ENCODE measurements at regions not wholly inside any gene's neighbourhood (a gene's known extent, or its start where the extent isn't known, plus 50 kb on each side); places are given as distances from the start of the nearest gene placed in this dataset.
"Not testable (repeated sequence)": the region's sequence is repeated elsewhere in the genome, so short reads cannot be mapped to it uniquely, and the experiment has no call there.

DNA sequence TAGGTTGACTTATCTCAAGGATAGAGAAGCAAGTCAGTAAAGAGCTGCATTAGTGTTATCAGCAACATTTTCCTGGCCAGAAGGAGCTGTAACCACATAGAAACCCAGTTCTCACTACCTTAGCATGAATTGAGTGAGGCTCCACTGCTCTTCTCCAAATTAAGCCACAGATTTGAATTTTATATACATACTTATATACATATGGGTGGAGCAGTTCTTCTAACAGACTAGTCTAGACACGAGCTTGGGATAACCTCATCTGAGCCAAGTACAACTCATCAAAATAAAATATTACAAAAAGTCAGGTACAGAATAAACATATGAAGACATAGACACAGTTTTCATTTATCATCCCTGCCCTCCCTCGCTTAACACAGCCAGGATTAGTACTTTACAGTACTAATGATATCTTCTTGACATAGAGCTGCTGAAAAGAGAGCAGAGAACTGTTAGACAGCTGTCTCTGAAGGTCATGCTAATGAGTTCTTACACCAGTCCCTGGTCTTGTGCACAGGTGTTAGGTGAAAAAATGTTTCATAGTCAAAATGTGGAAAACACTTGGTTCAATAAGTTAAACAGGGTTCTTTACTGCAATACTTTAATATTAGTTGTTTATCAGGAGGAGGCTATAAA is 147.4 kb upstream of the HTR1E start:
- DNase-seq (ENCODE audit: extremely low spot score), result no peak
- CTCF ChIA-PET, result interaction anchor here (0.7 kb wide), 1 partner anchor 9 kb away, joined by 4 read pairs; no protein-coding TSS in a partner anchor
- TF ChIP-seq L3MBTL2 (conservative IDR thresholded peaks at IDR 0.05), result no peak
- POLR2A ChIA-PET, result no interaction called here

- POLR2A ChIA-PET, result no interaction called here
- no peak for TF ChIP-seq TARDBP (IDR thresholded peaks at IDR 0.05)
- TF ChIP-seq LEF1 (IDR thresholded peaks at IDR 0.05; ENCODE audit: borderline replicate concordance), result no peak
- TF ChIP-seq L3MBTL2 (conservative IDR thresholded peaks at IDR 0.05), result no peak
- TF ChIP-seq ARNT (IDR thresholded peaks at IDR 0.05), result no peak
- CTCF ChIA-PET, result no interaction called here
- DNase-seq (ENCODE audit: extremely low spot score), result no peak
These were observed 155.0 kb upstream of the HTR1E start for GRCh38 chr6:86782328-86782727.

DNA sequence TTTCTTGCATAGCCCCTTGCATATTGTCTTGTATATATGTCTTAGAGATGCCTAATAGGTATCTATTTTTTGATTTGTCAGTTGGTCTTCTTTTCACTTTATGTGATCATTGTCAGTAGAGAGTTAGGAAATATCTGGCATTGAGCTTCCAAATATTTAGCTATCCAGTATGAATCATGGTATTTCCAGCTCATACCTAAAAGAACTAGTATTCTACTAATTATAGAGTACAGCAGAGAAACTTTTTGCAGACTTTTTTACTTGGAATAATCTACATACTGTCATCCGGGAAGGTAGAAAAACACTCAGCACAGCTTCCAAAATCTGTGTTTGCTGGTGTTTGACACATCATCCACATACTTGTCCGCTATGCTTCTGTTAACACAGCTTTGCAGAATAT is 156.4 kb upstream of the HTR1E start:
- ChIA-PET POLR2A (no interaction called here), CTCF (interaction anchor here (0.8 kb wide), 1 partner anchor 9 kb away, joined by 4 read pairs; no protein-coding TSS in a partner anchor)
- no peak for TF ChIP-seq HDGF (IDR thresholded peaks at IDR 0.05; ENCODE audit: borderline replicate concordance)
- TF ChIP-seq CTBP1 (IDR thresholded peaks at IDR 0.05; ENCODE audit: borderline replicate concordance), result no peak
- no peak for TF ChIP-seq ELF4 (IDR thresholded peaks at IDR 0.05)
- TF ChIP-seq ZNF384 (IDR thresholded peaks at IDR 0.05), result no peak
- no peak for TF ChIP-seq TARDBP (IDR thresholded peaks at IDR 0.05)
- TF ChIP-seq, protein P1, sequence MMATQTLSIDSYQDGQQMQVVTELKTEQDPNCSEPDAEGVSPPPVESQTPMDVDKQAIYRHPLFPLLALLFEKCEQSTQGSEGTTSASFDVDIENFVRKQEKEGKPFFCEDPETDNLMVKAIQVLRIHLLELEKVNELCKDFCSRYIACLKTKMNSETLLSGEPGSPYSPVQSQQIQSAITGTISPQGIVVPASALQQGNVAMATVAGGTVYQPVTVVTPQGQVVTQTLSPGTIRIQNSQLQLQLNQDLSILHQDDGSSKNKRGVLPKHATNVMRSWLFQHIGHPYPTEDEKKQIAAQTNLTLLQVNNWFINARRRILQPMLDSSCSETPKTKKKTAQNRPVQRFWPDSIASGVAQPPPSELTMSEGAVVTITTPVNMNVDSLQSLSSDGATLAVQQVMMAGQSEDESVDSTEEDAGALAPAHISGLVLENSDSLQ (IDR thresholded peaks at IDR 0.05), result no peak
- TF ChIP-seq SUZ12 (IDR thresholded peaks at IDR 0.05), result no peak
- TF ChIP-seq FOXK2 (IDR thresholded peaks at IDR 0.05), result no peak
- no peak for TF ChIP-seq BHLHE40 (IDR thresholded peaks at IDR 0.05; ENCODE audit: borderline replicate concordance)
- no peak for TF ChIP-seq L3MBTL2 (conservative IDR thresholded peaks at IDR 0.05)
- no peak for TF ChIP-seq FOXA1 (IDR thresholded peaks at IDR 0.05)
- TF ChIP-seq LEF1 (IDR thresholded peaks at IDR 0.05; ENCODE audit: borderline replicate concordance), result no peak
- TF ChIP-seq ARNT (IDR thresholded peaks at IDR 0.05), result no peak
- no peak for TF ChIP-seq FOXM1 (IDR thresholded peaks at IDR 0.05; ENCODE audit: borderline replicate concordance)
- TF ChIP-seq NFRKB (IDR thresholded peaks at IDR 0.05), result no peak
- TF ChIP-seq SP1 (IDR thresholded peaks at IDR 0.05), result no peak
- DNase-seq (ENCODE audit: extremely low spot score), result no peak

- TF ChIP-seq BHLHE40 (IDR thresholded peaks at IDR 0.05; ENCODE audit: borderline replicate concordance), result no peak
- no peak for TF ChIP-seq FOXK2 (IDR thresholded peaks at IDR 0.05)
- TF ChIP-seq SP1 (IDR thresholded peaks at IDR 0.05), result no peak
- TF ChIP-seq, protein P1 (IDR thresholded peaks at IDR 0.05), result no peak
- no peak for TF ChIP-seq FOXM1 (IDR thresholded peaks at IDR 0.05; ENCODE audit: borderline replicate concordance)
- TF ChIP-seq CTBP1 (IDR thresholded peaks at IDR 0.05; ENCODE audit: borderline replicate concordance), result no peak
- no peak for TF ChIP-seq HDGF (IDR thresholded peaks at IDR 0.05; ENCODE audit: borderline replicate concordance)
- no peak for TF ChIP-seq ZNF384 (IDR thresholded peaks at IDR 0.05)
- TF ChIP-seq L3MBTL2 (conservative IDR thresholded peaks at IDR 0.05), result no peak
- no peak for TF ChIP-seq ELF4 (IDR thresholded peaks at IDR 0.05)
- TF ChIP-seq FOXA1 (IDR thresholded peaks at IDR 0.05), result no peak
- no peak for TF ChIP-seq TARDBP (IDR thresholded peaks at IDR 0.05)
- TF ChIP-seq SUZ12 (IDR thresholded peaks at IDR 0.05), result no peak
- TF ChIP-seq LEF1 (IDR thresholded peaks at IDR 0.05; ENCODE audit: borderline replicate concordance), result no peak
- TF ChIP-seq NFRKB (IDR thresholded peaks at IDR 0.05), result no peak
- TF ChIP-seq ARNT (IDR thresholded peaks at IDR 0.05), result no peak
- DNase-seq (ENCODE audit: extremely low spot score), result no peak
- POLR2A ChIA-PET, result no interaction called here
- CTCF ChIA-PET, result no interaction called here
These were observed 161.4 kb upstream of the HTR1E start for GRCh38 chr6:86775893-86776292.

GRCh38 chr6:86765211-86765610 is 172.1 kb upstream of the HTR1E start:
- no peak for TF ChIP-seq TARDBP (IDR thresholded peaks at IDR 0.05)
- TF ChIP-seq, protein P1 (IDR thresholded peaks at IDR 0.05), result no peak
- TF ChIP-seq NFRKB (IDR thresholded peaks at IDR 0.05), result no peak
- no peak for TF ChIP-seq FOXK2 (IDR thresholded peaks at IDR 0.05)
- TF ChIP-seq SP1 (IDR thresholded peaks at IDR 0.05), result no peak
- no peak for TF ChIP-seq SUZ12 (IDR thresholded peaks at IDR 0.05)
- no peak for TF ChIP-seq FOXM1 (IDR thresholded peaks at IDR 0.05; ENCODE audit: borderline replicate concordance)
- no peak for TF ChIP-seq ELF4 (IDR thresholded peaks at IDR 0.05)
- no peak for TF ChIP-seq L3MBTL2 (conservative IDR thresholded peaks at IDR 0.05)
- TF ChIP-seq CTBP1 (IDR thresholded peaks at IDR 0.05; ENCODE audit: borderline replicate concordance), result no peak
- no peak for TF ChIP-seq ZNF384 (IDR thresholded peaks at IDR 0.05)
- no peak for TF ChIP-seq BHLHE40 (IDR thresholded peaks at IDR 0.05; ENCODE audit: borderline replicate concordance)
- TF ChIP-seq ARNT (IDR thresholded peaks at IDR 0.05), result no peak
- no peak for TF ChIP-seq FOXA1 (IDR thresholded peaks at IDR 0.05)
- no peak for DNase-seq (ENCODE audit: extremely low spot score)
- CTCF ChIA-PET, result interaction anchor here (0.7 kb wide), 1 partner anchor 1348 kb away, joined by 3 read pairs; no protein-coding TSS in a partner anchor
- POLR2A ChIA-PET, result no interaction called here

GRCh38 chr6:86759953-86760352 is 177.4 kb upstream of the HTR1E start:
- CTCF ChIA-PET; DNase-seq (ENCODE audit: extremely low spot score); POLR2A ChIA-PET: not testable (repeated sequence)

All from HEK293T (cell line).